ENCODE measurements at regions not wholly inside any gene's neighbourhood (a gene's known extent, or its start where the extent isn't known, plus 50 kb on each side); places are given as distances from the start of the nearest gene placed in this dataset.
A peak's percentile ranks its signal among the peaks of the same experiment; 100 is the strongest.

DNA sequence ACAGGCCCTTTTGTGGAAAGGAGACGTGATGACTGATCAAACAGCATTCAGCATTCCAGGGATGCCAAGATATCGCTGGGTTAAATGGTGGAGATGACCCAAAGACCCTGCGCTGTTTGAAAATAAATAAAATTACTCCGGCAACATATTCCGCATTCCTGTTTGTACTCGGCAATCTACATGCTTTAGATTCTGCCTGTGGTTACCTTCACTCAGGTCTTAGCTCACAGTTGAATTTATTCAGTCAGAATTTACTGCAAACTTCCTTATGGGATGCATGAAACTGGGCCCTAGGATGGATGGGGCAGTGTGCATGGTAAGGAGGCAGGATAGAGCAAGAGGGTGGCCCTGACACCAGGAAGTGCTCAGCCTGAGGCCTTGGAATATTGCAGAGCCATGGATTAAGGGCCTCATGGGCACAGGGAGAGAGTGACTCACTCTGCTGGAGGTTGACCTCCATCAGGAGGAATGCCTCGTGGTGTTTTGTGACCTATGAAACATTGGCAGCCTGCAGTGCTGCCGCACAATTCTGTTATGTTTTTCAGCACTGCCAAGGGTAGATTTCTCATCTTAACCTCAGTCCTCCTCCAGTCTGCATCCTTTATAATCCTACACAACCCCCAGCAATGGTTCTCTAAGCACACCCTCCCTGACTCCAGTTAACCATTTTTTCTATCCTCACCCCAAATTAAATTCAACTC lies 321.4 kb downstream of the IRS1 start:
- no peaks in the 10 kb centered on the region for H3K9me3 ChIP-seq (ENCODE audit: low read length)
- H3K4me2 ChIP-seq (ENCODE audit: low read depth, low read length) = peak overlapping the region; percentile 59
- POLR2A ChIA-PET = interaction anchor here (0.8 to 3.5 kb wide), 15 partner anchors 12 to 583 kb away, joined by 3 to 21 read pairs (median 4); partner anchors contain the start of gene IRS1
- no TSS peak for BruUV-seq (replicated peaks)
- H3K27ac ChIP-seq (ENCODE audit: extremely low read length, insufficient read depth, low read length) = peak overlapping the region; percentile 57
- CTCF ChIA-PET (ENCODE audit: low intra/inter-chr PET ratio, low total read pairs) = no interaction called here
- no peaks in the 10 kb centered on the region for H3K36me3 ChIP-seq (replicated peaks in 1 of 2; ENCODE audit: control insufficient read depth in 1 of 2, insufficient read depth in 2 of 2, low read length in 2 of 2)
- peak; percentile 89 for DNase-seq (ENCODE audit: low spot score)
- peaks cover 26% of the 10 kb centered on the region for H3K4me1 ChIP-seq (ENCODE audit: insufficient read depth, low read length)
- H2AFZ ChIP-seq (ENCODE audit: low read length) = peak overlapping the region; percentile 11
- no peaks in the 10 kb centered on the region for H3K27me3 ChIP-seq (ENCODE audit: control insufficient read depth in 1 of 2, insufficient read depth in 2 of 2, low read length in 2 of 2)
- WGBS (ENCODE audit: low lambda C conversion rate) = 12% methylated on average over 8 of the region's 8 CpGs
- H3K4me3 ChIP-seq (replicated peaks in 1 of 3; ENCODE audit: insufficient read depth in 1 of 3, low read depth in 2 of 3, low read length in 3 of 3) = peak overlapping the region; percentile 0 to 6 (median 5); a peak in 3 of 6 replicates
- in situ Hi-C loops (cut with HindIII; ENCODE audit: extremely low pct_ligation_motif_present, low pct_unique_long_range_greater_than_20kb) = no loop called here
- intact Hi-C loops (cut with micrococcal nuclease; ENCODE audit: unreplicated experiment) = loop anchor here (2.0 to 10.0 kb wide), 2 partner anchors 37 to 137 kb away; no protein-coding TSS in a partner anchor
- FAIRE-seq = no peak
- peak overlapping the region; percentile 30 for H3K9ac ChIP-seq (ENCODE audit: insufficient read depth, low read depth, low read length)
- H4K20me1 ChIP-seq (ENCODE audit: insufficient read depth, low read length) = no peaks in the 10 kb centered on the region
- ATAC-seq = peak; percentile 99
- no peaks in the 10 kb centered on the region for H3K79me2 ChIP-seq (ENCODE audit: insufficient read depth, low read length)
- TF ChIP-seq SIX1 (CRISPR knock-in tag; IDR thresholded peaks at IDR 0.05; ENCODE audit: borderline replicate concordance) = no peak
- TF ChIP-seq HOXA3 (CRISPR knock-in tag; IDR thresholded peaks at IDR 0.05) = peak; percentile 76; the same call in 1 of the 2 replicates
- TF ChIP-seq ZMYM4 (CRISPR knock-in tag; IDR thresholded peaks at IDR 0.05) = peak; percentile 90
- no peak for TF ChIP-seq ZNF746 (CRISPR knock-in tag; IDR thresholded peaks at IDR 0.05)
- peak; percentile 16; the same call in 1 of the 2 replicates for TF ChIP-seq GATA4 (IDR thresholded peaks at IDR 0.05; ENCODE audit: borderline replicate concordance, low read depth)
- TF ChIP-seq SMAD3 (CRISPR knock-in tag; IDR thresholded peaks at IDR 0.05) = 0 out of 2 replicates have a peak, but pooled peaks have one; percentile 20
- TF ChIP-seq FOXO1 (CRISPR knock-in tag; IDR thresholded peaks at IDR 0.05) = peak; percentile 74
- 0 out of 2 replicates have a peak, but pooled peaks have one; percentile 64 for TF ChIP-seq ZNF670 (CRISPR knock-in tag; IDR thresholded peaks at IDR 0.05; ENCODE audit: borderline replicate concordance)
- 0 out of 2 replicates have a peak, but pooled peaks have one; percentile 34 for TF ChIP-seq TP53 (CRISPR knock-in tag; conservative IDR thresholded peaks at IDR 0.05)
- TF ChIP-seq ZNF264 (CRISPR knock-in tag; IDR thresholded peaks at IDR 0.05) = peak; percentile 42; the same call in 1 of the 2 replicates
- TF ChIP-seq STAG1 (CRISPR knock-in tag; IDR thresholded peaks at IDR 0.05) = peak; percentile 42
- TF ChIP-seq BORCS8-MEF2B (CRISPR knock-in tag; IDR thresholded peaks at IDR 0.05) = peak; percentile 51; the same call in 1 of the 2 replicates
- TF ChIP-seq KAT7 (CRISPR knock-in tag; IDR thresholded peaks at IDR 0.05; ENCODE audit: borderline replicate concordance) = peak; percentile 81; the same call in 1 of the 2 replicates
- TF ChIP-seq SRF (IDR thresholded peaks at IDR 0.05; ENCODE audit: low read depth, low read length) = no peak
- TF ChIP-seq AHR (CRISPR knock-in tag; IDR thresholded peaks at IDR 0.05) = 0 out of 2 replicates have a peak, but pooled peaks have one; percentile 77
- TF ChIP-seq, protein P1, sequence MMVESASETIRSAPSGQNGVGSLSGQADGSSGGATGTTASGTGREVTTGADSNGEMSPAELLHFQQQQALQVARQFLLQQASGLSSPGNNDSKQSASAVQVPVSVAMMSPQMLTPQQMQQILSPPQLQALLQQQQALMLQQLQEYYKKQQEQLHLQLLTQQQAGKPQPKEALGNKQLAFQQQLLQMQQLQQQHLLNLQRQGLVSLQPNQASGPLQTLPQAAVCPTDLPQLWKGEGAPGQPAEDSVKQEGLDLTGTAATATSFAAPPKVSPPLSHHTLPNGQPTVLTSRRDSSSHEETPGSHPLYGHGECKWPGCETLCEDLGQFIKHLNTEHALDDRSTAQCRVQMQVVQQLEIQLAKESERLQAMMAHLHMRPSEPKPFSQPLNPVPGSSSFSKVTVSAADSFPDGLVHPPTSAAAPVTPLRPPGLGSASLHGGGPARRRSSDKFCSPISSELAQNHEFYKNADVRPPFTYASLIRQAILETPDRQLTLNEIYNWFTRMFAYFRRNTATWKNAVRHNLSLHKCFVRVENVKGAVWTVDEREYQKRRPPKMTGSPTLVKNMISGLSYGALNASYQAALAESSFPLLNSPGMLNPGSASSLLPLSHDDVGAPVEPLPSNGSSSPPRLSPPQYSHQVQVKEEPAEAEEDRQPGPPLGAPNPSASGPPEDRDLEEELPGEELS (CRISPR knock-in tag; IDR thresholded peaks at IDR 0.05) = peak; percentile 62; the same call in 1 of the 2 replicates
- no peak for TF ChIP-seq RFXAP (CRISPR knock-in tag; IDR thresholded peaks at IDR 0.05; ENCODE audit: borderline replicate concordance)
- no peak for TF ChIP-seq ZNF230 (CRISPR knock-in tag; IDR thresholded peaks at IDR 0.05)
- 0 out of 2 replicates have a peak, but pooled peaks have one; percentile 41 for TF ChIP-seq ZNF432 (CRISPR knock-in tag; IDR thresholded peaks at IDR 0.05; ENCODE audit: borderline replicate concordance)
- TF ChIP-seq ZNF282 (IDR thresholded peaks at IDR 0.05; ENCODE audit: partially characterized antibody) = no peak
- no peak for TF ChIP-seq NR3C1 (CRISPR knock-in tag; IDR thresholded peaks at IDR 0.05)
- TF ChIP-seq RBAK (CRISPR knock-in tag; IDR thresholded peaks at IDR 0.05) = no peak
- no peak for TF ChIP-seq SETDB1 (CRISPR knock-in tag; IDR thresholded peaks at IDR 0.05; ENCODE audit: borderline replicate concordance)
- TF ChIP-seq ZNF451 (CRISPR knock-in tag; IDR thresholded peaks at IDR 0.05) = no peak
- no peak for TF ChIP-seq PCBP2 (optimal IDR thresholded peaks at IDR 0.05; ENCODE audit: low read depth, low read length, poor library complexity, severe bottlenecking)
- no peak for TF ChIP-seq ZNF747 (CRISPR knock-in tag; IDR thresholded peaks at IDR 0.05; ENCODE audit: borderline replicate concordance)
